ENCODE measurements at regions not wholly inside any gene's neighbourhood (a gene's known extent, or its start where the extent isn't known, plus 50 kb on each side); places are given as distances from the start of the nearest gene placed in this dataset.
A peak's percentile ranks its signal among the peaks of the same experiment; 100 is the strongest.

DNA sequence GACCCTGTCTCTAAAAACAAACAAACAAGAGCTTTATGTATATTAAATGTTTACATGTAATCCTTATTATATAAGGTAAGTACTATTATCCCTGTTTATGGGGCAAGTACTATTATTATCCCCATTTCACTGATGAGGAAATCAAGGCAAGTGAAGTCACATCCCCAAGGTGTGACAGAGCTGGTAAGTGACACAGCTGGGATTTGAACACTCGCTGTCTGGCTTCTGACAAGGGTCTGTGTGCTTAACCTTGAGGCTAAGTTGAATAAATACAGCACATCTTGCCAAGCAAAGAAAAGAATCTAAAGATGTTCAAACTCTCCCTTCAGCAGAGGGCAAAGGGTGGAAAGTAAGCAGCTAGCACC, 167.9 kb upstream of the IRF2BP2 start:
- TF ChIP-seq, protein P1, sequence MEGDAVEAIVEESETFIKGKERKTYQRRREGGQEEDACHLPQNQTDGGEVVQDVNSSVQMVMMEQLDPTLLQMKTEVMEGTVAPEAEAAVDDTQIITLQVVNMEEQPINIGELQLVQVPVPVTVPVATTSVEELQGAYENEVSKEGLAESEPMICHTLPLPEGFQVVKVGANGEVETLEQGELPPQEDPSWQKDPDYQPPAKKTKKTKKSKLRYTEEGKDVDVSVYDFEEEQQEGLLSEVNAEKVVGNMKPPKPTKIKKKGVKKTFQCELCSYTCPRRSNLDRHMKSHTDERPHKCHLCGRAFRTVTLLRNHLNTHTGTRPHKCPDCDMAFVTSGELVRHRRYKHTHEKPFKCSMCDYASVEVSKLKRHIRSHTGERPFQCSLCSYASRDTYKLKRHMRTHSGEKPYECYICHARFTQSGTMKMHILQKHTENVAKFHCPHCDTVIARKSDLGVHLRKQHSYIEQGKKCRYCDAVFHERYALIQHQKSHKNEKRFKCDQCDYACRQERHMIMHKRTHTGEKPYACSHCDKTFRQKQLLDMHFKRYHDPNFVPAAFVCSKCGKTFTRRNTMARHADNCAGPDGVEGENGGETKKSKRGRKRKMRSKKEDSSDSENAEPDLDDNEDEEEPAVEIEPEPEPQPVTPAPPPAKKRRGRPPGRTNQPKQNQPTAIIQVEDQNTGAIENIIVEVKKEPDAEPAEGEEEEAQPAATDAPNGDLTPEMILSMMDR (IDR thresholded peaks at IDR 0.05; ENCODE audit: insufficient read depth, low read depth, low read length), result no peak
- TF ChIP-seq EZH2 (IDR thresholded peaks at IDR 0.05; ENCODE audit: insufficient read depth, low read length), result peak; percentile 29

Measured in astrocyte (in vitro differentiated cells and primary cell).